HepG2 (cell line): ENCODE measurements at regions not wholly inside any gene's neighbourhood (a gene's known extent, or its start where the extent isn't known, plus 50 kb on each side); places are given as distances from the start of the nearest gene placed in this dataset.

Experiments
- ATAC-seq: fragments of 200-7000 bp; cut with Tn5 transposase; 3 replicates; pipeline ENCODE4 v1.9.1; 2020; ENCODE audit warnings: mild to moderate bottlenecking, moderate library complexity
- BruUV-seq: library from RNA; stranded (reverse); fragments of 400-500 nt; replicated peaks from 2 replicates; lab custom pipeline; 2021; lab: Mats Ljungman, UMichigan
- CTCF ChIA-PET: fragments of 300-600 bp; formaldehyde crosslinking; extraction: SDS; loops from one replicate; lab custom pipeline; 2021; ENCODE audit warnings: low total read pairs, inconsistent platforms, low intra/inter-chr PET ratio; lab: Yijun Ruan, JAX
- POLR2A ChIA-PET: fragments of 350-600 bp; sonication (Branson Sonifier 250); formaldehyde crosslinking; loops from one replicate; lab custom pipeline; 2020; ENCODE audit warnings: antibody characterized with exemption, inconsistent platforms; lab: Yijun Ruan, JAX
- DNase-seq: peaks from one replicate; pipeline ENCODE4 v3.0.0-alpha.2; 2015; ENCODE audit warnings: low spot score
- FAIRE-seq: peaks from 3 replicates; lab custom pipeline; 2011; peaks lifted over from hg19 to GRCh38; lab: Jason Lieb, UNC
- H2AFZ ChIP-seq: one replicate; pipeline ENCODE4 v1.6.1; 2011; ENCODE audit warnings: low read length, inconsistent platforms
- H3K27ac ChIP-seq: fragments of 300-600 bp; 3 replicates; pipeline ENCODE4 v1.8.0; 2011; ENCODE audit warnings: mixed run types, mild to moderate bottlenecking, mixed read lengths, low read length, inconsistent platforms; ENCODE audit not compliant: insufficient read depth; ENCODE audit errors: extremely low read length
- H3K27me3 ChIP-seq, 2 experiments: fragments of 200-600 bp in 1 of 2; 2 replicates in 1 of 2; 3 replicates in 1 of 2; pipeline versions ENCODE4 v1.6.0 to v1.8.0; 2011; ENCODE audit warnings: low read length in 2 of 2, mild to moderate bottlenecking in 2 of 2, moderate library complexity in 2 of 2, inconsistent platforms in 1 of 2; ENCODE audit not compliant: insufficient read depth in 2 of 2, control insufficient read depth in 1 of 2
- H3K36me3 ChIP-seq, 2 experiments: fragments of 200-600 bp in 1 of 2; replicated peaks in 1 of 2; 2 replicates in 1 of 2; 3 replicates in 1 of 2; pipeline versions ENCODE4 v1.5.1 to v1.8.0; 2011; ENCODE audit warnings: low read length in 2 of 2, inconsistent platforms in 1 of 2; ENCODE audit not compliant: insufficient read depth in 2 of 2, control insufficient read depth in 1 of 2
- H3K4me1 ChIP-seq: 2 replicates; pipeline ENCODE4 v1.5.1; 2012; ENCODE audit warnings: low read length, inconsistent platforms; ENCODE audit not compliant: insufficient read depth
- H3K4me2 ChIP-seq: 2 replicates; pipeline ENCODE4 v1.6.0; 2011; ENCODE audit warnings: low read depth, low read length, inconsistent platforms
- H3K4me3 ChIP-seq, 3 experiments: fragments of 200-600 bp in 1 of 3; sonication (generic), shearing (Covaris generic) in 1 of 3; replicated peaks in 1 of 3; 2 replicates each; pipeline ENCODE4 v1.5.1; 2011 to 2016; ENCODE audit warnings: low read length in 3 of 3, inconsistent platforms in 2 of 3, low read depth in 2 of 3, mild to moderate bottlenecking in 2 of 3, control low read depth in 1 of 3, mixed read lengths in 1 of 3; ENCODE audit not compliant: insufficient read depth in 1 of 3
- H3K79me2 ChIP-seq: one replicate; pipeline ENCODE4 v1.6.1; 2011; ENCODE audit warnings: low read length, inconsistent platforms; ENCODE audit not compliant: insufficient read depth
- H3K9ac ChIP-seq: 2 replicates; pipeline ENCODE4 v1.6.0; 2011; ENCODE audit warnings: mild to moderate bottlenecking, low read depth, low read length, inconsistent platforms; ENCODE audit not compliant: insufficient read depth
- H3K9me3 ChIP-seq: 2 replicates; pipeline ENCODE4 v1.5.1; 2012; ENCODE audit warnings: mild to moderate bottlenecking, low read length
- H4K20me1 ChIP-seq: 2 replicates; pipeline ENCODE4 v1.6.0; 2011; ENCODE audit warnings: inconsistent platforms, mild to moderate bottlenecking, low read length, moderate library complexity; ENCODE audit not compliant: insufficient read depth
- HMGXB3 ChIP-seq: sonication (generic); formaldehyde crosslinking; IDR thresholded peaks from 2 replicates; pipeline ENCODE4 v1.4.0; 2020; ENCODE audit warnings: missing genetic modification reagents, borderline replicate concordance
- HNF4A ChIP-seq: sonication (generic); formaldehyde crosslinking; IDR thresholded peaks from 2 replicates; pipeline ENCODE4 v1.4.0; 2020; ENCODE audit warnings: missing genetic modification reagents
- HOXA7 ChIP-seq: sonication (generic); formaldehyde crosslinking; IDR thresholded peaks from 2 replicates; pipeline ENCODE4 v1.8.1; 2022; ENCODE audit warnings: mild to moderate bottlenecking, missing genetic modification reagents, moderate library complexity
- JUNB ChIP-seq: sonication (generic); formaldehyde crosslinking; IDR thresholded peaks from 2 replicates; pipeline ENCODE4 v1.8.0; 2022; ENCODE audit warnings: missing genetic modification reagents, mild to moderate bottlenecking, borderline replicate concordance
- MBNL3 ChIP-seq: fragments of 250-450 bp; sonication (Bioruptor Pico); conservative IDR thresholded peaks from 2 replicates; pipeline ENCODE4 v1.8.0; 2022; ENCODE audit warnings: mild to moderate bottlenecking, inconsistent platforms
- NR0B2 ChIP-seq: sonication (generic); formaldehyde crosslinking; IDR thresholded peaks from 2 replicates; pipeline ENCODE4 v1.4.0; 2020; ENCODE audit warnings: mild to moderate bottlenecking, missing genetic modification reagents
- PHF8 ChIP-seq: sonication (generic); formaldehyde crosslinking; IDR thresholded peaks from 2 replicates; pipeline ENCODE4 v1.5.0; 2020; ENCODE audit warnings: missing genetic modification reagents
- POLR2AphosphoS2 ChIP-seq: IDR thresholded peaks from 2 replicates; pipeline ENCODE4 v1.6.1; 2011; ENCODE audit warnings: low read depth, low read length, improper control_type of control experiment
- RARG ChIP-seq: sonication (generic); formaldehyde crosslinking; IDR thresholded peaks from 2 replicates; pipeline ENCODE4 v1.4.0; 2020; ENCODE audit warnings: low read depth, mild to moderate bottlenecking, missing genetic modification reagents
- RCOR2 ChIP-seq: IDR thresholded peaks from 2 replicates; pipeline ENCODE4 v1.6.1; 2016; ENCODE audit warnings: missing biosample characterization, missing genetic modification reagents
- SAP130 ChIP-seq: IDR thresholded peaks from 2 replicates; pipeline ENCODE4 v1.6.1; 2016; ENCODE audit warnings: low read depth
- SOX5 ChIP-seq: IDR thresholded peaks from 2 replicates; pipeline ENCODE4 v1.6.1; 2016; ENCODE audit warnings: borderline replicate concordance
- ZFP1 ChIP-seq: IDR thresholded peaks from 2 replicates; pipeline ENCODE4 v1.6.1; 2016
- ZMAT3 ChIP-seq: sonication (generic); formaldehyde crosslinking; conservative IDR thresholded peaks from 2 replicates; pipeline ENCODE4 v1.7.0; 2021; ENCODE audit warnings: missing genetic modification reagents
- ZNF350 ChIP-seq: sonication (generic); formaldehyde crosslinking; IDR thresholded peaks from 2 replicates; pipeline ENCODE4 v1.4.0; 2020; ENCODE audit warnings: mild to moderate bottlenecking, low read depth, missing genetic modification reagents, borderline replicate concordance
- ZNF354B ChIP-seq: sonication (generic); formaldehyde crosslinking; IDR thresholded peaks from 2 replicates; pipeline ENCODE4 v1.8.0; 2022; ENCODE audit warnings: mild to moderate bottlenecking, missing genetic modification reagents
- ZNF7 ChIP-seq: IDR thresholded peaks from 2 replicates; pipeline ENCODE4 v1.6.1; 2016; ENCODE audit warnings: missing biosample characterization, missing genetic modification reagents
- ZSCAN21 ChIP-seq: sonication (generic); formaldehyde crosslinking; IDR thresholded peaks from 2 replicates; pipeline ENCODE4 v1.8.0; 2022; ENCODE audit warnings: mild to moderate bottlenecking, missing genetic modification reagents, moderate library complexity, borderline replicate concordance
- WGBS: methylation state at CpG from one replicate; pipeline ENCODE4 v1.1.6; 2017; ENCODE audit warnings: low lambda C conversion rate; 5-methylcytosine and 5-hydroxymethylcytosine counted together
- in situ Hi-C: cut with HindIII; loops from 2 replicates; pipeline ENCODE4 v1.10.0; 2017; ENCODE audit warnings: low pct_unique_long_range_greater_than_20kb; ENCODE audit not compliant: extremely low pct_ligation_motif_present
- intact Hi-C: fragments of 100-400 bp; cut with micrococcal nuclease; formaldehyde crosslinking; loops from one replicate; pipeline ENCODE4 v1.10.0; 2022; ENCODE audit not compliant: unreplicated experiment
- TF ChIP-seq, protein P1 (sequence below): sonication (generic); formaldehyde crosslinking; IDR thresholded peaks from 2 replicates; pipeline ENCODE4 v1.4.0; 2020; ENCODE audit warnings: missing genetic modification reagents, borderline replicate concordance

DNA sequence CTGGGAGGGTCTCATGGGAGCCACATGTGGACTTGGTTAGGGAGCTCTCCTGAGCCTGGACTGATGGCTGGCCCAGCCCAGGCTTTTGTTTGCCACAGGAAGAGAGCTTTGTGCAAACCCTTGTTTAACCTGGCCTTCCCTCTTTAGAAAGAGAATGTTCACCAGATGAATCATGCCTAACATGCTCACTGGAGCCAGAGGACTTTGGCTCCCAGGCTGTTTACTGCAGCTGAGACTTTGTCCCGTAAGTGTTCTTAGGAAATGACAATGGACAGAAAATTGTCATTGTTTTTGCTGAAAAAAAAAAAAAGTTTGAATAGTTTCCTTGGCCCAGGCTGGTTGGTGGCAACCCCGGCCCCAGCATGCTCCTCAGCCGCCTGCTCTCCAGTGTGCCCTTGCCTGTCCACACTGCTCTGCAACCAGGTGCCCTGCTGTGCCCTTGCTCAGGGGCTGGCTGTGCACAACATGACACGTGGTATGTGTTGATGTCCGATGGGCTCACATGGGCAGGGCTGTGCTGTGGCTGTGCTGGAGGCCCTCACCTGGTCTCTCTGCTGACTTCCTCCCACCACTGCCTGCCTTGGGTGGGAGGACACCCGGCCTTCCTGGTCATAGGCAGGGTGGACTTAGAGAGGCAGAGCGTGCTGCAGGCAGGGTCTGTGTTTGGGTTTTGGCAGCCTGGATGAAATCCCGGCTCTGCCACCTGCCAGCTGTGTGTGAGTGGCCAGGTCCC is 215.3 kb upstream of the ZNF32 start:
- Histone ChIP-seq H3K4me2 (peak overlapping the region; percentile 49), H2AFZ (no peak overlapping the region), H3K79me2 (no peaks in the 10 kb centered on the region), H3K4me3 (peak overlapping the region in 1 of 3 experiments; percentile 2; a peak in 1 of 6 replicates), H3K9ac (peak overlapping the region; percentile 35), H3K36me3 (no peaks in the 10 kb centered on the region), H3K9me3 (no peaks in the 10 kb centered on the region), H3K27me3 (no peaks in the 10 kb centered on the region; a peak in 1 of 5 replicates), H4K20me1 (no peaks in the 10 kb centered on the region), H3K27ac (peak overlapping the region; percentile 70), H3K4me1 (peaks cover 72% of the 10 kb centered on the region)
- ChIA-PET CTCF (no interaction called here), POLR2A (interaction anchor here (1.0 to 1.9 kb wide), 3 partner anchors 39 to 396 kb away, joined by 4 to 8 read pairs (median 5); no protein-coding TSS in a partner anchor)
- intact Hi-C loops (loop anchor here (10.0 kb wide), 1 partner anchor 391 kb away; no protein-coding TSS in a partner anchor), in situ Hi-C loops (no loop called here)
- ATAC-seq (peak; percentile 94), FAIRE-seq (peak; percentile 93), DNase-seq (peak; percentile 96)
- BruUV-seq, result no TSS peak
- 2% methylated on average over 4 of the region's 8 CpGs for WGBS
- TF ChIP-seq ZNF354B (CRISPR knock-in tag) (no peak), ZFP1 (CRISPR knock-in tag) (0 out of 2 replicates have a peak, but pooled peaks have one; percentile 2), ZNF7 (no peak), POLR2AphosphoS2 (no peak), ZSCAN21 (CRISPR knock-in tag) (peak; percentile 90), HOXA7 (CRISPR knock-in tag) (no peak), SOX5 (CRISPR knock-in tag) (peak; percentile 100), RARG (CRISPR knock-in tag) (no peak), ZNF350 (CRISPR knock-in tag) (peak; percentile 83), HMGXB3 (CRISPR knock-in tag) (peak; percentile 46; the same call in 1 of the 2 replicates), MBNL3 (CRISPR knock-in tag) (no peak), HNF4A (CRISPR knock-in tag) (peak; percentile 93), PHF8 (CRISPR knock-in tag) (peak; percentile 41), JUNB (peak; percentile 54; the same call in 1 of the 2 replicates), NR0B2 (CRISPR knock-in tag) (no peak), RCOR2 (CRISPR knock-in tag) (peak; percentile 92), SAP130 (peak; percentile 76), ZMAT3 (CRISPR knock-in tag) (peak; percentile 90; the same call in 1 of the 2 replicates)
- TF ChIP-seq, protein P1, sequence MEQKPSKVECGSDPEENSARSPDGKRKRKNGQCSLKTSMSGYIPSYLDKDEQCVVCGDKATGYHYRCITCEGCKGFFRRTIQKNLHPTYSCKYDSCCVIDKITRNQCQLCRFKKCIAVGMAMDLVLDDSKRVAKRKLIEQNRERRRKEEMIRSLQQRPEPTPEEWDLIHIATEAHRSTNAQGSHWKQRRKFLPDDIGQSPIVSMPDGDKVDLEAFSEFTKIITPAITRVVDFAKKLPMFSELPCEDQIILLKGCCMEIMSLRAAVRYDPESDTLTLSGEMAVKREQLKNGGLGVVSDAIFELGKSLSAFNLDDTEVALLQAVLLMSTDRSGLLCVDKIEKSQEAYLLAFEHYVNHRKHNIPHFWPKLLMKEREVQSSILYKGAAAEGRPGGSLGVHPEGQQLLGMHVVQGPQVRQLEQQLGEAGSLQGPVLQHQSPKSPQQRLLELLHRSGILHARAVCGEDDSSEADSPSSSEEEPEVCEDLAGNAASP (CRISPR knock-in tag), result peak; percentile 83
